ENCODE measurements at regions not wholly inside any gene's neighbourhood (a gene's known extent, or its start where the extent isn't known, plus 50 kb on each side); places are given as distances from the start of the nearest gene placed in this dataset.

DNA sequence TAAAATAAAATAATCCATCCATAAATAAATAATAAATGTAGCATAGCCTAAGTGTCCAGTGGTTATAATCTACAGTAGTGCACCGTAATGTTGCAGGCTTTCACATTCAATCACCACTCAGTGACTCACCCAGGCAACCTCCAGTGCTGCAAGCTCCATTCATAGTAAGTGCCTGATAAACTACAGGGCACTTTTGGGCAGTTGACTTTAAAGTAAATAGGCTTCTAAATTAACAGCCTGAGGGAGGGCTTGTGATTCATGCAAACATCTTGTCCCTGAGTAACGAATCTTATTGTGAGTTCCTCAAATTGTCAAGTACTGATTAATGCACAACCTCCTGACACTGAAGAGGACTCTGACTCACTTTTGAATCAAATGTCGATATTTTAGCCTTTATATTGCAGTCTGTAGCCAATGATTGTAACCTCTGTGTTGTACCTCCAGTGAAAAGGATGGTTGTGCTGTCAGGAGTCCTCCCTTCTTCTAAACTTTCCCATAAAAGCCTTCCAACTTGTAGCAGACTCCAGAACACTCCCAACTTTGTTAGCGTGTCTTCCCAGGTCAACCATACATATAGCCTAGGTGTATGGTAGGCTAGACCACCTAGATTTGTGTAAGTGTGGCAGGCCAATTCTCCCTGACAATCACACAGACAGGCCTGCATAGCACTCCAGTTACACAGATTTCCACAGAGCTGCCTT lies 55.0 kb upstream of the BICD1 start:
- no peak overlapping the region for H3K9ac ChIP-seq (ENCODE audit: low read depth, low read length)
- peaks cover 4% of the 10 kb centered on the region; the same call in 1 of the 2 replicates for H4K20me1 ChIP-seq (ENCODE audit: insufficient read depth, low read length)
- H4K8ac ChIP-seq (ENCODE audit: low read depth in 2 of 2, low read length in 2 of 2): peak overlapping the region in 1 of 2 experiments; percentile 57; a peak in 2 of 4 replicates
- peak overlapping the region; percentile 35; the same call in 1 of the 2 replicates for H4K91ac ChIP-seq (ENCODE audit: insufficient read depth, low read depth, low read length)
- H3K4me1 ChIP-seq (ENCODE audit: control insufficient read depth, insufficient read depth, low read length): peaks cover 7% of the 10 kb centered on the region
- H3K36me3 ChIP-seq (ENCODE audit: control insufficient read depth, insufficient read depth, low read length): no peaks in the 10 kb centered on the region
- H3K4me3 ChIP-seq (ENCODE audit: insufficient read depth, low read depth, low read length): no peak overlapping the region
- peak overlapping the region; percentile 32 for H2BK120ac ChIP-seq (ENCODE audit: low read depth, low read length)
- TF ChIP-seq, protein P1, sequence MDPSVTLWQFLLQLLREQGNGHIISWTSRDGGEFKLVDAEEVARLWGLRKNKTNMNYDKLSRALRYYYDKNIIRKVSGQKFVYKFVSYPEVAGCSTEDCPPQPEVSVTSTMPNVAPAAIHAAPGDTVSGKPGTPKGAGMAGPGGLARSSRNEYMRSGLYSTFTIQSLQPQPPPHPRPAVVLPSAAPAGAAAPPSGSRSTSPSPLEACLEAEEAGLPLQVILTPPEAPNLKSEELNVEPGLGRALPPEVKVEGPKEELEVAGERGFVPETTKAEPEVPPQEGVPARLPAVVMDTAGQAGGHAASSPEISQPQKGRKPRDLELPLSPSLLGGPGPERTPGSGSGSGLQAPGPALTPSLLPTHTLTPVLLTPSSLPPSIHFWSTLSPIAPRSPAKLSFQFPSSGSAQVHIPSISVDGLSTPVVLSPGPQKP (IDR thresholded peaks at IDR 0.05; ENCODE audit: borderline replicate concordance, low read depth, low read length): no peak
- TF ChIP-seq MAFK (IDR thresholded peaks at IDR 0.05; ENCODE audit: low read depth, low read length) (no peak), RAD21 (IDR thresholded peaks at IDR 0.05; ENCODE audit: low read length) (peak; percentile 12; the same call in 1 of the 2 replicates), RFX5 (IDR thresholded peaks at IDR 0.05; ENCODE audit: low read depth, low read length) (no peak), CHD1 (IDR thresholded peaks at IDR 0.05; ENCODE audit: low read depth, low read length) (no peak), NFE2L2 (IDR thresholded peaks at IDR 0.05; ENCODE audit: low read depth, low read length) (no peak), BHLHE40 (IDR thresholded peaks at IDR 0.05; ENCODE audit: low read depth, low read length) (peak; percentile 70), SMC3 (IDR thresholded peaks at IDR 0.05; ENCODE audit: low read depth, low read length) (no peak), FOS (IDR thresholded peaks at IDR 0.05; ENCODE audit: low read depth, low read length) (peak; percentile 88), CEBPB (IDR thresholded peaks at IDR 0.05; ENCODE audit: low read depth, low read length) (peak; percentile 59; the same call in 1 of the 2 replicates), MXI1 (IDR thresholded peaks at IDR 0.05; ENCODE audit: borderline replicate concordance, low read depth, low read length) (no peak)
- TF ChIP-seq, protein P2, sequence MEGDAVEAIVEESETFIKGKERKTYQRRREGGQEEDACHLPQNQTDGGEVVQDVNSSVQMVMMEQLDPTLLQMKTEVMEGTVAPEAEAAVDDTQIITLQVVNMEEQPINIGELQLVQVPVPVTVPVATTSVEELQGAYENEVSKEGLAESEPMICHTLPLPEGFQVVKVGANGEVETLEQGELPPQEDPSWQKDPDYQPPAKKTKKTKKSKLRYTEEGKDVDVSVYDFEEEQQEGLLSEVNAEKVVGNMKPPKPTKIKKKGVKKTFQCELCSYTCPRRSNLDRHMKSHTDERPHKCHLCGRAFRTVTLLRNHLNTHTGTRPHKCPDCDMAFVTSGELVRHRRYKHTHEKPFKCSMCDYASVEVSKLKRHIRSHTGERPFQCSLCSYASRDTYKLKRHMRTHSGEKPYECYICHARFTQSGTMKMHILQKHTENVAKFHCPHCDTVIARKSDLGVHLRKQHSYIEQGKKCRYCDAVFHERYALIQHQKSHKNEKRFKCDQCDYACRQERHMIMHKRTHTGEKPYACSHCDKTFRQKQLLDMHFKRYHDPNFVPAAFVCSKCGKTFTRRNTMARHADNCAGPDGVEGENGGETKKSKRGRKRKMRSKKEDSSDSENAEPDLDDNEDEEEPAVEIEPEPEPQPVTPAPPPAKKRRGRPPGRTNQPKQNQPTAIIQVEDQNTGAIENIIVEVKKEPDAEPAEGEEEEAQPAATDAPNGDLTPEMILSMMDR (conservative IDR thresholded peaks at IDR 0.05; ENCODE audit: low read depth, low read length): no peak
- TF ChIP-seq, protein P3, sequence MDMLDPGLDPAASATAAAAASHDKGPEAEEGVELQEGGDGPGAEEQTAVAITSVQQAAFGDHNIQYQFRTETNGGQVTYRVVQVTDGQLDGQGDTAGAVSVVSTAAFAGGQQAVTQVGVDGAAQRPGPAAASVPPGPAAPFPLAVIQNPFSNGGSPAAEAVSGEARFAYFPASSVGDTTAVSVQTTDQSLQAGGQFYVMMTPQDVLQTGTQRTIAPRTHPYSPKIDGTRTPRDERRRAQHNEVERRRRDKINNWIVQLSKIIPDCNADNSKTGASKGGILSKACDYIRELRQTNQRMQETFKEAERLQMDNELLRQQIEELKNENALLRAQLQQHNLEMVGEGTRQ (IDR thresholded peaks at IDR 0.05; ENCODE audit: low read depth, low read length): no peak
- H2AK9ac ChIP-seq (replicated peaks; ENCODE audit: low read depth, low read length, poor library complexity): no peak overlapping the region
- peak overlapping the region; percentile 23 for H3K4me2 ChIP-seq (ENCODE audit: low read depth, low read length)
- no peak overlapping the region for H3K56ac ChIP-seq (ENCODE audit: extremely low read depth, insufficient read depth, low read length)
- no CpG with 5 or more reads among the region's 4 CpGs for WGBS, 2 experiments (ENCODE audit: extremely low coverage in 2 of 2, insufficient read length in 1 of 2)
- peak overlapping the region; percentile 35 for H2BK20ac ChIP-seq (ENCODE audit: low read depth, low read length)
- intact Hi-C loops (cut with micrococcal nuclease): loop anchor here (2.0 to 10.0 kb wide), 2 partner anchors 369 to 397 kb away; partner anchors contain the start of gene ETFBKMT
- dilution Hi-C loops (cut with HindIII; ENCODE audit: low sequenced_read_pairs, unreplicated experiment): no loop called here
- H2AFZ ChIP-seq (replicated peaks; ENCODE audit: low read length, poor library complexity): peak overlapping the region; percentile 23
- H3K14ac ChIP-seq (replicated peaks; ENCODE audit: low read depth, low read length): no peak overlapping the region
- peak overlapping the region; percentile 69 for H2BK5ac ChIP-seq (ENCODE audit: low read depth, low read length, poor library complexity, severe bottlenecking)
- ATAC-seq (ENCODE audit: low read depth): peak; percentile 95
- H3K9me1 ChIP-seq (ENCODE audit: insufficient read depth, low read length): no peaks in the 10 kb centered on the region
- H4K5ac ChIP-seq (ENCODE audit: low read depth, low read length): peak overlapping the region; percentile 3; the same call in 1 of the 2 replicates
- H2BK15ac ChIP-seq (ENCODE audit: low read depth, low read length): peak overlapping the region; percentile 17; the same call in 2 of the 3 replicates
- H2AK5ac ChIP-seq (ENCODE audit: low read depth, low read length): peak overlapping the region; percentile 35
- H3K27me3 ChIP-seq (ENCODE audit: control insufficient read depth, insufficient read depth, low read length): no peaks in the 10 kb centered on the region
- peak overlapping the region; percentile 16; the same call in 1 of the 2 replicates for H3K27ac ChIP-seq (ENCODE audit: insufficient read depth, low read length)
- ChIA-PET POLR2A (ENCODE audit: unreplicated experiment) (interaction anchor here (0.6 kb wide), 1 partner anchor 56 kb away, joined by 5 read pairs; no protein-coding TSS in a partner anchor), CTCF (interaction anchor here (3.1 kb wide), 1 partner anchor 9 kb away, joined by 10 read pairs; no protein-coding TSS in a partner anchor)
- H3K79me1 ChIP-seq (ENCODE audit: low read depth in 1 of 2, low read length in 2 of 2): no peaks in the 10 kb centered on the region
- peak overlapping the region; percentile 67; the same call in 1 of the 2 replicates for H3K18ac ChIP-seq (ENCODE audit: low read depth, low read length)
- H3K4ac ChIP-seq (ENCODE audit: low read depth, low read length): peak overlapping the region; percentile 58
- H3K9me3 ChIP-seq (ENCODE audit: control insufficient read depth, insufficient read depth, low read length): no peaks in the 10 kb centered on the region; the same call in 1 of the 2 replicates
- peak; percentile 96 for DNase-seq
- no TSS peak for BruUV-seq (replicated peaks)
- no peak overlapping the region for H3K23ac ChIP-seq (ENCODE audit: low read depth, low read length)
- in situ Hi-C loops (cut with MboI; ENCODE audit: low sequenced_read_pairs): loop anchor here (25.0 kb wide), 1 partner anchor 389 kb away; the partner anchor contains the start of gene ETFBKMT

Measured in IMR-90 (cell line).